GM19193 (cell line): ENCODE measurements at regions not wholly inside any gene's neighbourhood (a gene's known extent, or its start where the extent isn't known, plus 50 kb on each side); places are given as distances from the start of the nearest gene placed in this dataset.

Experiments
- POLR2A ChIP-seq: IDR thresholded peaks from 4 replicates; pipeline ENCODE4 v1.6.1; 2011; ENCODE audit not compliant: insufficient read depth, insufficient read length; ENCODE audit errors: extremely low read depth

DNA sequence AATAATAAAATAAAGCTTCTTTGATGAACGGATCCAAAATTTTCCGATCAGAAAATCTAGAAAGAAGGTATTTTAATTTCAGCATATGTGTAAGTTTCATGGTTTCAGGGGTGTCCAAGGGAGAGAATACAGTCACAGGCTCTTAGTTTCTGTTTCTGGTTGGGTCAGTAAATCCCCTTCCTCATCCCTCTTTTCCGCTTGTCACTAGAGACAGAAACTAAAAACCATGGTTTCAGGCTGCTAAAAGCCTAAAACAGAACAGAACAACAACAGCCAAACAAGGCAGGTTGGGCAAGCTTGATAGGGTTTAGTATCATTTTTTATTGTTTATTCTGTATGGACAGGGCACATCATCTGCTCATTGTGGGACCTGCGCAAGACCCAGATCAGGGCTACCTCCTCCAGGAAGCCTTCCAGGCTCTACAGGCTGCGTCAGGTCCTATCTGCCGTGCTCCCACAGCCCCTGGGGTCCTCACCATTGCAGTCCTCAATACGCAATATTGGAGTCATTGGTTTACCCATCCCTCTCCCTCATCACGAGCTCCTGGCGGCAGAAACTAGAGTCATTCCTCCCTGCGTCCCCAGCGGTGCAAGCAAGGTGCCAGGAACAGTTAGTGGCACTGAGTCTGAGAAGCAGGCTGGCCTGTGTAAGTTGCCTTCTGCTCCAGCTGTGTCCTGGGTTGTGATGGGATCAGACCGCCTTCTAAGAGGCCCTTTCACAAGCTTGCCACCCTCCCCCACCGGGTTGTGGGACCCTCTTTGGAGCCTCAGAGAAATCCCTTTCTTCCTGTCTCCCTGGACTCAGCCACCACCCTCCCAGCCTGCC, 70.2 kb upstream of the CUX1 start:
- TF ChIP-seq POLR2A, result no peak

- no peak for TF ChIP-seq POLR2A
Observed at GRCh38 chr7:101747879-101748345, 69.5 kb upstream of the CUX1 start.

GRCh38 chr7:101749891-101750290, 67.5 kb upstream of the CUX1 start:
- no peak for TF ChIP-seq POLR2A

- no peak for TF ChIP-seq POLR2A
Observed at GRCh38 chr7:101753316-101753715, 64.1 kb upstream of the CUX1 start.

DNA sequence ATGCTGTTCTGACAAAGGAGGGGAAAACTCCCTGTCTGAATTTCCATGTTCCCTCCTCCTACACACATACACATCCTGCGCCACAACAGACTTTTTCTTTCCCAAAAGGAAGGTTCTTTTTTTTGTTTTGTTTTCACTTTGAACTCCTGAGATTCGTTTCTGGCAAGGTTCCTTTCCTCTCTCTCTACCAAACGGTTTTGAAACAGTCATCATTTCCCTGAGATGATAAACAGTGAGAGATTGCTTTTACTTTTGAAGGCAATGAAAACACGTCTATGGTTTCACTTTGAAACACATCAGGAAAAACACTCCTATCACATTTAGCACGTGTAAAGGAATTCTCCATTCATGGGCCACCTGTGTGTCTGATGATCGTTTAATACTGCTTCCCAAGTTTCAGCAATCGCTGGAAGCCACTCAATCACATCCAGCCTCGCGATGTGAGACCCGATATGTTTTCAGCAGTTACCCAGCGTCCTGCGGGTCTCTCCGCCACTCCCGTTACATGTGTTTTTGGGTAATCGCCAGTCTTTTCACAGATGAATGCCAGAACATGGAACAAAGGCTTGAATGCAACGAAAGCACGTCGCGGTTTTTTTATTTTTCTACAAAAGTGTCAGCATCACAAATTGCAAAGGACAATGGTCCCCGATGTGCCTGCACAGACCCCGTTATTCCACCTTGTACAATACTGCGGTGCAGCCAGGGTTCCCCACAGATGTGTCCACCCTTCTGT, 62.8 kb upstream of the CUX1 start:
- TF ChIP-seq POLR2A, result no peak

- no peak for TF ChIP-seq POLR2A
Observed at GRCh38 chr7:101757879-101758278, 59.5 kb upstream of the CUX1 start.

DNA sequence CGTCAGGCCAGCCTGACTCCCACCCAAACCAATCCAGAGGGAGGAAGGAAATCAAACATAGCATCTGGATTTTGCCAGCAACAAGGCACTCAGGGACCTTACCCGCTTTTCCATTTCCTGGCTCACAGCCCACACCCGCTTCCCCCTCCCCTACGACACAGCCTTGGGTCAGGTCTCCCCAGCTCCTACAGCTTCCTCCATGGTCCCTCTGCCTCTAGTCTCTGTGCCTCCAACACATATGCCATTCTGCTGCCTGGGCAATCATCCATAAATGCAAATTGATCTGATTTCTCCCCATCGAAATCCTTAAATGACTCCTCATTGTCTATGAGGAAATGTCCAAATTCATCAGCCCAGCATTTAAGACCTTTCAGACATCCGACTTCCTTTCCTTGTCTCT, 53.2 kb upstream of the CUX1 start:
- TF ChIP-seq POLR2A, result no peak

DNA sequence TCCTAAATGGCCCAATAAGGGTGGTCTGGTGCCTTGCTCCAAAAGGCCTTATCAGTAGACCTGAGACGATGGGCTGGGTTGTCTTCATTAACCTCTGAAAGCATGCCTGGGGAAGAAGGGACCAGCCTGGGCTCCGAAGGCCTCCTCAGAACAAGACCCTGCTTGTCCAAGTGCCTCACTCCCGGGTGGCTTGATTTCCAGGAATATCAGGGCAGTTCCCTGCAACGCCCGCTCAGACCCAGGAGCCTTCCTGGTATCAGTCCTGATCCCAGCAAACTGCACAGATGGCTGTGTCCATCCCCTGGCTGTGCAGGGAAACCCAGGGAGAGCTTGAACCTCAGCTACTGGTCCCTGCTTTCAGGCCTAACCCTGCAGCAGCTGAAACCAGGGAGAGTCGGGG, 49.9 kb upstream of the CUX1 start:
- no peak for TF ChIP-seq POLR2A
